ENCODE measurements at regions not wholly inside any gene's neighbourhood (a gene's known extent, or its start where the extent isn't known, plus 50 kb on each side); places are given as distances from the start of the nearest gene placed in this dataset.

- in situ Hi-C loops (cut with HindIII; ENCODE audit: low pct_unique_long_range_greater_than_20kb, low sequenced_read_pairs) = no loop called here
- DNase-seq (ENCODE audit: low read depth, low spot score) = no peak
Measured at GRCh38 chr10:24152270-24152669, 56.7 kb upstream of the KIAA1217 start.

DNA sequence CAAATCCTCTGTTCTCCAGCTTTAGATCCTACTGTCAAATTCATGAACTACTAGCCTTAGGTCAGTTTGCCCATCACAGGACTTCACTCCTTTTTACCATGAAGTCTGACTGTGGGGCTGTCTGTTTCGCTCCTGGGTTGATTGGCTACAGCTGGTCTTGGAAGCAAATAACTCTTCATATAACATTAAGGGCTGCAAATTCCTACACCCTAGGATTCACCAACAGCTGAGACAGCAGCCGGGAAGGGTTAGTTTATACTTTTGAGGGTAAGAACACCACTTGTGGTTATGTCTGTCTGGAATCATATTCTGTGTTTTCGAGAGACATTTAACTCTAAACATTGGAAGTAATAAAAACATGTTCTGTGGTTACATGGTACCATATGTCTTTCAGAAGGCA lies 55.9 kb upstream of the KIAA1217 start:
- no peak for DNase-seq (ENCODE audit: low read depth, low spot score)
- in situ Hi-C loops (cut with HindIII; ENCODE audit: low pct_unique_long_range_greater_than_20kb, low sequenced_read_pairs) = no loop called here

GRCh38 chr10:24153537-24153936 lies 55.4 kb upstream of the KIAA1217 start:
- no peak for DNase-seq (ENCODE audit: low read depth, low spot score)
- in situ Hi-C loops (cut with HindIII; ENCODE audit: low pct_unique_long_range_greater_than_20kb, low sequenced_read_pairs) = no loop called here

DNA sequence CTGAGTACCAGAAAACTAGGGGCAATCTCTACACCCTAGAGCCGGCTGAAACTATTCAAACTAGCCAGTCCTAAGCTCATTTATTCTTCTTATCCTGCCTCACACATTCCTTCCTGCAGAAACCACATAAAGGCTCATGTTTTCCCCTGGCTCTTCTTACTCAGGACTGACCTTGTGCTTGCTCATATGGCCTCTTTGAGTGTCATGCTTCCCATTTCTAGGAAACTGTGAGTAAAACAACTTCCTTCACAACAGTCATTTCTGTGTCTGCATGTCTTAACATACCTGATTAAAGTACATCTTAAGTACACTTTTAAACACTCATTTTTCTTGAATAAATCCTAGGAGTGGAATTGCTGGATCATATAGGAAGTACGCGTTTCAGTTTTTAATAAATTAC lies 52.3 kb upstream of the KIAA1217 start:
- DNase-seq (ENCODE audit: low read depth, low spot score) = no peak
- in situ Hi-C loops (cut with HindIII; ENCODE audit: low pct_unique_long_range_greater_than_20kb, low sequenced_read_pairs) = no loop called here

DNA sequence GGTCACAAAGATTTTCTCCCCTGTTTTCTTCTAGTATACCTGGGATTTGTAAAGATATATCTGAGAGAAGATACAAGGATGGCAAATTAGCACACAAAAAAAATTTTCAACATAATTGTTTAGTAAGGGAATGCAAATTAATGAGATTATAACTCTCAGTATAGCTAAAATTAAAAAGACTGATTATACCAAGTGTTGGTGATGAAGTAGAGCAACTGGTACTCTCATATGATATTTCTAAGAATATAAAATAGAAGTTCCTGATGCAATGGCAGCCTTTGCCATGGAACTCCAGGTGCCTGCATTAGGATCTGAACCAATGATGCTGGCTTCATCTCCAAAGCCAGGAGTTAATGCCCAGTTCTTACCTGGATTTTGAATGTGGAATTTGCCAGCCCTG lies 51.4 kb upstream of the KIAA1217 start:
- in situ Hi-C loops (cut with HindIII; ENCODE audit: low pct_unique_long_range_greater_than_20kb, low sequenced_read_pairs) = no loop called here
- DNase-seq (ENCODE audit: low read depth, low spot score) = no peak
